ENCODE measurements at regions not wholly inside any gene's neighbourhood (a gene's known extent, or its start where the extent isn't known, plus 50 kb on each side); places are given as distances from the start of the nearest gene placed in this dataset.

- no peaks in the 10 kb centered on the region for H3K36me3 Mint-ChIP-seq
- H3K4me1 Mint-ChIP-seq (ENCODE audit: low read depth in 2 of 2): no peaks in the 10 kb centered on the region
- H3K27me3 Mint-ChIP-seq: peaks cover 0 to 4% of the 10 kb centered on the region in 2 donors
- no peak overlapping the region for H3K27ac Mint-ChIP-seq
- DNase-seq (ENCODE audit: low spot score) (no peak), ATAC-seq (no peak)
- no peaks in the 10 kb centered on the region for H3K9me3 Mint-ChIP-seq
- H3K4me3 Mint-ChIP-seq: no peak overlapping the region
Measured at GRCh38 chr15:62756995-62757360, 285.6 kb upstream of the TPM1 start.

- no peaks in the 10 kb centered on the region for H3K4me1 Mint-ChIP-seq (ENCODE audit: low read depth in 2 of 2)
- DNase-seq (ENCODE audit: low spot score) (no peak), ATAC-seq (no peak)
- H3K27me3 Mint-ChIP-seq: no peaks in the 10 kb centered on the region
- no peak overlapping the region for H3K4me3 Mint-ChIP-seq
- no peaks in the 10 kb centered on the region for H3K36me3 Mint-ChIP-seq
- no peaks in the 10 kb centered on the region for H3K9me3 Mint-ChIP-seq
- no peak overlapping the region for H3K27ac Mint-ChIP-seq
Measured at GRCh38 chr15:62757535-62757934, 285.0 kb upstream of the TPM1 start.

GRCh38 chr15:62758126-62758951, 284.2 kb upstream of the TPM1 start:
- H3K4me1 Mint-ChIP-seq (ENCODE audit: low read depth in 2 of 2): no peaks in the 10 kb centered on the region
- no peak for DNase-seq (ENCODE audit: low spot score)
- no peak overlapping the region for H3K27ac Mint-ChIP-seq
- no peaks in the 10 kb centered on the region for H3K36me3 Mint-ChIP-seq
- H3K4me3 Mint-ChIP-seq: no peak overlapping the region
- H3K27me3 Mint-ChIP-seq: no peaks in the 10 kb centered on the region
- no peak for ATAC-seq
- H3K9me3 Mint-ChIP-seq: no peaks in the 10 kb centered on the region

DNA sequence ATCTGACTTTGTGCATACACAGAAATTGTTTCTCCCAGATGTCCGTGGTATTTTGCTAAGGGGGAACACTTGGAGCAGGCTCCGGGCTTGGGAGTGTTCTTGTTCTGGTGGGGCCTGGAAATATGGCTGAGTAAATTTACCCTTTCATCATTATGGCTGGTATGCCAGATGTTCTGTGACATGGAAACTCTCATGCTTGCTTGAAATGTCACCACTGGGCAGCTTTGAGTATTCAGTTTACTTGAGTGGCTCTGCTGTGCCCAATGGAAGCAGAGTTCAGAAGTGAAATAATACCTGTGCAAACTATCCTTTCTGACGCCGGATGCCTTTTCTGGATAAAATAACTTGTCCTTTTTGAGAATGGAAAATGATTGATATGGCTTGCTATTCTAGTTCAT, 283.6 kb upstream of the TPM1 start:
- Mint-ChIP-seq H3K27me3 (no peaks in the 10 kb centered on the region), H3K27ac (no peak overlapping the region), H3K36me3 (no peaks in the 10 kb centered on the region), H3K4me3 (no peak overlapping the region), H3K9me3 (no peaks in the 10 kb centered on the region), H3K4me1 (ENCODE audit: low read depth in 2 of 2) (no peaks in the 10 kb centered on the region)
- ATAC-seq (no peak), DNase-seq (ENCODE audit: low spot score) (no peak)

- ATAC-seq (no peak), DNase-seq (ENCODE audit: low spot score) (no peak)
- peaks cover 0 to 7% of the 10 kb centered on the region in 2 donors for H3K27me3 Mint-ChIP-seq
- no peaks in the 10 kb centered on the region for H3K9me3 Mint-ChIP-seq
- no peaks in the 10 kb centered on the region for H3K36me3 Mint-ChIP-seq
- H3K4me1 Mint-ChIP-seq (ENCODE audit: low read depth in 2 of 2): no peaks in the 10 kb centered on the region
- H3K4me3 Mint-ChIP-seq: no peak overlapping the region
- no peak overlapping the region for H3K27ac Mint-ChIP-seq
Measured at GRCh38 chr15:62760538-62760937, 282.0 kb upstream of the TPM1 start.

GRCh38 chr15:62765916-62766315, 276.6 kb upstream of the TPM1 start:
- Mint-ChIP-seq H3K36me3 (no peaks in the 10 kb centered on the region), H3K4me3 (no peak overlapping the region), H3K9me3 (no peaks in the 10 kb centered on the region), H3K27ac (no peak overlapping the region), H3K27me3 (peaks cover 0 to 7% of the 10 kb centered on the region in 2 donors), H3K4me1 (ENCODE audit: low read depth in 2 of 2) (no peaks in the 10 kb centered on the region)
- no peak for DNase-seq (ENCODE audit: low spot score)
- no peak for ATAC-seq

DNA sequence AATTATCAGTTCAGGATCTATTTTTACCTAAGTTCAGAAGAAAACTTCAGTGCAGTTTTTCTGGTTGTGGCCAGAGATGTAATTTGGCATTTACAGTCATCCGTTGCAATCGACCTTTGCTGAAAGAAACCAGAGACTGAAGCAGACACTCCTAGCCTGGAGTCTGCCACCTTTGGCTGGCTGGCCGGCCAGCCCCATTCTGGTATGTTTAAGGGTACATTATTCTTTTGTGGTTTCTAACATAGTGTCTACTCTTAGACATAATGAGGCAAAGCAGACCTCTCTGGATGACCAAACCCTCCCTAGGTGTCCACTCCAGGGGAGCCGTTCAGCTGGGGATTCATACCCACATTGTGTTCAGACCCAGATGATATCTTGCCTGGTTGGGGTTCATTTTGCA, 275.9 kb upstream of the TPM1 start:
- peaks cover 0 to 7% of the 10 kb centered on the region in 2 donors for H3K27me3 Mint-ChIP-seq
- no peak for DNase-seq (ENCODE audit: low spot score)
- no peaks in the 10 kb centered on the region for H3K9me3 Mint-ChIP-seq
- no peak for ATAC-seq
- H3K4me1 Mint-ChIP-seq (ENCODE audit: low read depth in 2 of 2): no peaks in the 10 kb centered on the region
- no peaks in the 10 kb centered on the region for H3K36me3 Mint-ChIP-seq
- H3K4me3 Mint-ChIP-seq: no peak overlapping the region
- no peak overlapping the region for H3K27ac Mint-ChIP-seq

GRCh38 chr15:62769604-62770003, 272.9 kb upstream of the TPM1 start:
- no peak overlapping the region for H3K4me3 Mint-ChIP-seq
- H3K27me3 Mint-ChIP-seq: peaks cover 0 to 7% of the 10 kb centered on the region in 2 donors
- H3K36me3 Mint-ChIP-seq: no peaks in the 10 kb centered on the region
- ATAC-seq (no peak), DNase-seq (ENCODE audit: low spot score) (no peak)
- no peaks in the 10 kb centered on the region for H3K4me1 Mint-ChIP-seq (ENCODE audit: low read depth in 2 of 2)
- no peaks in the 10 kb centered on the region for H3K9me3 Mint-ChIP-seq
- no peak overlapping the region for H3K27ac Mint-ChIP-seq

DNA sequence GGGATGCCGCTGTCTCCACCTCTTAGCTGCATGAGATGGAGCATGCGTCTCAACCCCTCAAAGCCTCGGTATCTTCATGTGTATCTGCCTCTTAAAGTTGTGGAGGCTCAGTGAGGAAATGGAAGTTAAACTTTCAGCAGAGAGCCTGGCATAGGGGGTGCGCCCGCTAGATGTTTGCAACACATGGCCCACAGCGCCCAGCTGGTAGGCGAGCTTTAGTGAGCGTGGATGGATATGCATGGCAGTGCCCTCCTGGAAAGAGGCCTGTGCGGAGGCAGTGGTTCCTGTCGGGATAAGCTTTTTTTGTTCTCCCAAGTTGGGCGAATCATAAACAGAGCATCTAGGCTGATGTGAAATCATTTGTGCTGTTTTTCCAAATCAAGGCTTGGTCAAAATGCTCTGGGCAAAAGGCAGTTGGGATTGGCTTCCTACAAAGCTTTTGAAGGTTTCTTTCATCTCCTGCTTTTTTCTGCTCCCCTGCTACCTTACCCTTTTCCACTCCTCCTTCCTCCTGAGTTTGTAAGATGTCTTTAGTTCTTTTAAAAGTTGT, 272.4 kb upstream of the TPM1 start:
- H3K27me3 Mint-ChIP-seq: peaks cover 0 to 4% of the 10 kb centered on the region in 2 donors
- no peak for DNase-seq (ENCODE audit: low spot score)
- ATAC-seq: no peak
- no peak overlapping the region for H3K4me3 Mint-ChIP-seq
- no peaks in the 10 kb centered on the region for H3K4me1 Mint-ChIP-seq (ENCODE audit: low read depth in 2 of 2)
- H3K36me3 Mint-ChIP-seq: no peaks in the 10 kb centered on the region
- no peaks in the 10 kb centered on the region for H3K9me3 Mint-ChIP-seq
- no peak overlapping the region for H3K27ac Mint-ChIP-seq

DNA sequence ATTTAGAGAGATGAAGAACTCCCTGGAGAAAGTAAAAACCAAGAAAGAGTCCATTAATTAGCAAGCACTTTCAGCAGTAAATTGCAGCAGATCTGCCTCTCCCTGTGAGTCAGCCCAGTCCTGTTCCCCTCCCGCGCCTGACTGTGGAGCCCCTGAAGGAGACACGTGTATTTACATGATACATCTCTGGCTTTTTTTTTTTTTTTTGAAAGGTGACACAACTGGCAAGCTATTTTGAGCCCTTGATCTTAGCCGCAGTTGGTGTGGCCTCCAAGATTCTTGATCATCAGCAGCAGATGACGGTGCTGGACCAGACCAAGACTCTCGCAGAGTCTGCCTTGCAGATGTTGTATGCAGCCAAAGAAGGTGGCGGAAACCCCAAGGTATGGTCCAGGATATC, 271.8 kb upstream of the TPM1 start:
- no peaks in the 10 kb centered on the region for H3K27me3 Mint-ChIP-seq
- DNase-seq (ENCODE audit: low spot score): no peak
- H3K4me3 Mint-ChIP-seq: no peak overlapping the region
- no peak for ATAC-seq
- H3K9me3 Mint-ChIP-seq: no peaks in the 10 kb centered on the region
- H3K27ac Mint-ChIP-seq: no peak overlapping the region
- no peaks in the 10 kb centered on the region for H3K36me3 Mint-ChIP-seq
- no peaks in the 10 kb centered on the region for H3K4me1 Mint-ChIP-seq (ENCODE audit: low read depth in 2 of 2)

- H3K27ac Mint-ChIP-seq: no peak overlapping the region
Measured at GRCh38 chr15:62771234-62771633, 271.3 kb upstream of the TPM1 start.

GRCh38 chr15:62773369-62774165, 269.0 kb upstream of the TPM1 start:
- Mint-ChIP-seq H3K27me3 (no peaks in the 10 kb centered on the region), H3K4me1 (ENCODE audit: low read depth in 2 of 2) (no peaks in the 10 kb centered on the region), H3K27ac (no peak overlapping the region), H3K4me3 (no peak overlapping the region), H3K9me3 (no peaks in the 10 kb centered on the region), H3K36me3 (no peaks in the 10 kb centered on the region)
- DNase-seq (ENCODE audit: low spot score) (no peak), ATAC-seq (peak in 1 of 2 donors; percentile 43)

More at GRCh38 chr15:62771234-62771633, 271.3 kb upstream of the TPM1 start:
- no peaks in the 10 kb centered on the region for H3K9me3 Mint-ChIP-seq
- DNase-seq (ENCODE audit: low spot score) (no peak), ATAC-seq (no peak)
- no peaks in the 10 kb centered on the region for H3K36me3 Mint-ChIP-seq
- H3K27me3 Mint-ChIP-seq: no peaks in the 10 kb centered on the region
- no peaks in the 10 kb centered on the region for H3K4me1 Mint-ChIP-seq (ENCODE audit: low read depth in 2 of 2)
- no peak overlapping the region for H3K4me3 Mint-ChIP-seq

DNA sequence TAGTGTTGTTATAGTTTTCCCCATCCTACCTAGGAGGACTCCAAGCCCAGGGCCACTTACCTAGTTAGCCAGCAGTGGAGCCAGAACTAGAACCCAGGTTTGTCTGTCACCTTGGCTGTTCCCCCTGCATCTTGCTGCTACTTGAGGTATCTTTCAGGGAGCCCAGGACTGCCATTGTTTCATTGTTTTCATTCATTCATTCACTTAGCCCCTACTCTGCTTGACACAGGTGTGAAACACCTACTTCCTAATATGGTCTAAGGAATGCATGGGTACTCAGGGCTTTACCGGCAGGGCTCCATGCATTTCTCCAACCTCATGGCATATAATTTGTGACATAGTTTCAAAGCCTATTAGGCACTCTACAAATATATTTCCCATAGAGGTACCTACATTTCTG, 266.6 kb upstream of the TPM1 start:
- no peak for ATAC-seq
- DNase-seq (ENCODE audit: low spot score): no peak
- H3K9me3 Mint-ChIP-seq: no peaks in the 10 kb centered on the region
- peaks cover 0 to 2% of the 10 kb centered on the region in 2 donors for H3K27me3 Mint-ChIP-seq
- H3K4me3 Mint-ChIP-seq: no peak overlapping the region
- no peak overlapping the region for H3K27ac Mint-ChIP-seq
- H3K36me3 Mint-ChIP-seq: no peaks in the 10 kb centered on the region
- H3K4me1 Mint-ChIP-seq (ENCODE audit: low read depth in 2 of 2): no peaks in the 10 kb centered on the region

DNA sequence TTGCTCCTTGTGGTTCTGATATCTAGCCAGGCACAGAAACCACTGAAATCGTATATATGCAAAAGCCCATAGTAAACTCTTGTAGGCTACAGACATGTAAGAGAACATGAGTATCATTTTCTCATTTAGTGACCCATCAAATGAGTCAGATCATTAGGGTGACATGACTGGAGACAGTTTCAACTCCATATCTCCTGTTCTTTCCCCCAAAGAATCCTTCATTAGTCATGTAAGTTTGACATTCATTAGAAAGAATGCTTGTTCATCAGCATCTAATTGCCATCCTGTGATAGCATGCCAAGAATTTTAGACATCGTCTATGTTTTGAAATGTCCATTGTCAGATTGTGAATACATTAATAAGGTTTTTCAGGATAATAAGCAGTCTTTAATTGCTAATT, 264.9 kb upstream of the TPM1 start:
- ATAC-seq (no peak), DNase-seq (ENCODE audit: low spot score) (no peak)
- peaks cover 0 to 5% of the 10 kb centered on the region in 2 donors for H3K27me3 Mint-ChIP-seq
- H3K9me3 Mint-ChIP-seq: no peaks in the 10 kb centered on the region
- H3K27ac Mint-ChIP-seq: no peak overlapping the region
- no peaks in the 10 kb centered on the region for H3K4me1 Mint-ChIP-seq (ENCODE audit: low read depth in 2 of 2)
- H3K4me3 Mint-ChIP-seq: no peak overlapping the region
- H3K36me3 Mint-ChIP-seq: no peaks in the 10 kb centered on the region

Data from natural killer cell treated with Interleukin-12 subunit alpha and Interleukin-12 subunit beta and Interleukin-15 and Interleukin-18, amount 100 ng/mL, for 72 hours (primary cell).